GM12875 (cell line): ENCODE measurements at regions not wholly inside any gene's neighbourhood (a gene's known extent, or its start where the extent isn't known, plus 50 kb on each side); places are given as distances from the start of the nearest gene placed in this dataset.
A peak's percentile ranks its signal among the peaks of the same experiment; 100 is the strongest.
"Not testable (repeated sequence)": the region's sequence is repeated elsewhere in the genome, so short reads cannot be mapped to it uniquely, and the experiment has no call there.

Experiments
- H3K4me3 ChIP-seq: one replicate; pipeline ENCODE4 v1.5.1; 2011; ENCODE audit warnings: low read depth, low read length, control low read depth
- CTCF ChIP-seq: IDR thresholded peaks from 2 replicates; pipeline ENCODE4 v1.5.1; 2011; ENCODE audit warnings: low read depth, mild to moderate bottlenecking, control low read depth, inconsistent platforms, low read length, moderate library complexity, borderline replicate concordance; ENCODE audit not compliant: insufficient read depth

- H3K4me3 ChIP-seq: peak overlapping the region; percentile 3
- TF ChIP-seq CTCF: no peak
Measured at GRCh38 chr6:137283940-137284810, 65.0 kb upstream of the IFNGR1 start.

DNA sequence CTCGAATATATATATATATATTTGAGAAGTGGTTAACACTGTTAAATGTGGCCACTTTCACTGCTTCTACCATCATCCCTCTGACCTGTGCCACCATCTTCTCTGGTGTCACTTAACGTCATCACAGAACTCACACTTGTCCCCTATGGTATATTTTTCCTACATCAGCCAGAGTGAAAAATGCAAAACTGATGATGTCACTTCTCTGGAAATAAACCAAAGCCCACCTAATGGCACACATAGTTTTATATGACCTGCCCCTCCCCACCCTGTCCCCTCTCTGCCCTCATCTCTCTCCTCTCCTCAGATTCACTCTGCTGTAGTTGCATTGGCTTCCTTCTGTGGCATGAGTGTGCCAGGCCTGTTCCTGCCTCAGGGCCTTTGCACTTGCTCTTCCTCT, 63.9 kb upstream of the IFNGR1 start:
- no peak for TF ChIP-seq CTCF
- no peak overlapping the region for H3K4me3 ChIP-seq

GRCh38 chr6:137282254-137282653, 63.1 kb upstream of the IFNGR1 start:
- no peak for TF ChIP-seq CTCF
- no peak overlapping the region for H3K4me3 ChIP-seq

GRCh38 chr6:137279279-137279678, 60.1 kb upstream of the IFNGR1 start:
- H3K4me3 ChIP-seq: not testable (repeated sequence)

- no peak for TF ChIP-seq CTCF
- H3K4me3 ChIP-seq: no peak overlapping the region
Measured at GRCh38 chr6:137277971-137278637, 58.9 kb upstream of the IFNGR1 start.

GRCh38 chr6:137272403-137272802, 53.2 kb upstream of the IFNGR1 start:
- H3K4me3 ChIP-seq: no peak overlapping the region
- no peak for TF ChIP-seq CTCF

DNA sequence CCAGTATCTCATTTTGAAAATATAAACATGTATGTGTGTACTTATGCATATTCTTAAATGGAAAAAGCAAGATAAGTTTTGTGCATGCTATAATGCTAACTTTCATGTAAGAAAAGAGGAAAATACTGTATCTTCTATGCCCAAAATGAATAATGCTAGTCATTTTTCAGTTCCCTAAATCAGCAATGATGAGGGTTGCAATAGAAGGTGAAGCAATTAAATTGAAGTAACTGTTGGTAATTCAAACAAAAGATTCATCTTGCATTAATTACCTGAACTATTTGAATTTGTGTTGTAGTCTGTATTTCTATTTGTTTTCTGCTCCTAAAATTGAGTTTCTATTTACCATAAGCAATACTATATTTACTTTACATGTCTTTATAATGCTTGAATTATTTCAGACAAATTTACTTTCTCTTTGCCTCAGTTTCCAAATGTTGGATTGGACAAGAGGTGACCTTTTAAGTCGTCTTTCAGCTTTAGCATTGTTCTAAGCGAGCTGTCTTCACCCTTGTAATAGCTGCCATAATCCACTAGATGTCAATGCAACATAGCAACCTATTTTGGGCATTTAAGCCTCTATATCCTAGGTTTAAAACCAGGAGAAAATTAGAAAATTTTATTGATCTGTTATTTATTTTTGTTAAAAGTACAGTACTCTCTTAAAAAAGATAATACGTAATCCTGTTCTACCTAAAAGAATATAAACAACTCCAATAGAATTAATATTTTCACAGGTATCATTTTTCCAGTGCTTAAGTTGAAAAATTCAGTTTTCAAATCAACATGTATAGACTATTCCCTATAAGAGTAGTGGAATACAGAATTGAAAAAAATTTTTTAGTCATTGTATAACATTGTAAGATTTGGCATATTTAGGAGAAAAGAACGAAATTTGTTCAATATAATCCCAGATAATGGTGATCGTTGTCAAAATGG, 52.3 kb upstream of the IFNGR1 start:
- no peak overlapping the region for H3K4me3 ChIP-seq
- TF ChIP-seq CTCF: peak; percentile 70; the same call in 1 of the 2 replicates
